ENCODE measurements at regions not wholly inside any gene's neighbourhood (a gene's known extent, or its start where the extent isn't known, plus 50 kb on each side); places are given as distances from the start of the nearest gene placed in this dataset.

DNA sequence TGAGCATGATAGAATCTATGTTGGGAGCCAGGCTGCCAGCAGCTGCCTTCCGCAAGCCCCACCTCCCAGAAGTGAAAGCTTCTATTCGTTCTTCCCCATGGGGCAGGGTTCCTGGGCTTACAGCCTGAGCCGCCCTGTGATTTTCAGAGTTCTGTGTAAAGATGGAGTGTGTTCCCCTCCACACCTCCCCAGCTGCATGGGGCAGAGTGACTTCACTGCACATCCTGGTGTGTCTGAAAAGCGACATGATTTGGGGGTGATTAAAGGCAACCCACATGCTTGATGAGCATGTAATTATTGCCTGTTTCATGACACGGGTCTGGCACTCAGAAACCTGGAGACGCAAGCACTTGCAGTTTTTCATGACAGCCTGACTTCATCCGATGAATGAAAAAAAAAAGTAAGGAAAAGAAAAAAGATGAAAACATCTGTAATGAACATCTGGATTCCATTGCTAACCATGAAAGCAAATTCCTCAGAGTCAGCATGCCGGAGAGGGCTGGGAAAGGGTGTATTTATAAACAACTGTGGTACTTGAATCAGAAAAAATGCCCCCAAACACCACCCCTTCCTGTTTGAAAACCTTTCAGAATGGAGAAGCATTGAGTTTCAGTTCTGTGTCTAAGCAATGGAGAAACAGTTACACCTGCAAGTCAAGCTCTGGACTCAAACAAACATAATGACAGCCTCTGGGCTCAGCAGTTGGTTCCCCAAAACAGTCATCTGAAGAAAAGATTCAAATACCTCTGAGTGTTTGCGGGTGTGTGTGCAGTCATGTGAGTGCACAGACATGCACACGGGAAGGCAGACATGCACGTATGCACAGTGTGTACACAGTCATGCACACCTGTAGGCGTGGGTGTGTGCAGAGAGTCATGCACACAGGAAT is 266.0 kb downstream of the ENGASE start:
- DNase-seq, result no peak

DNA sequence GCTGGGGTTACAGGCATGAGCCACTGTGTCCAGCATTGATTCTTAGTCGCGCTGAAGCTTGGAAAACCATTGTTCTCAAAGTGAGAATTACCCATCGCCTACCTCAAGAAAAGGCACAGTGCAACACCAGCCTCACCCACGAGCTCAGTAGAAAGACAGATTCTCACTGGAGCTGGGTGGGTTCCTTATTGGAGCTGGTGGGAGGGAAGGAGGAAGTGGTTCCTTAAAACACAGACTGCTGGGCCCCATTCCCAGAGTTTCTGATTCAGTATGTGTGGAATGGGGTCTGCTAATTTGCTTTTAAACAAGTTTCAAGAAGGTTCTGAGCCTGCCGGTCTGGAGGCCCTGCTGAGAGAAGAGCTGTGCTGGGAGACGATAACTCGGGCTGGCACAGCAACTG is 264.7 kb downstream of the ENGASE start:
- no peak for DNase-seq

DNA sequence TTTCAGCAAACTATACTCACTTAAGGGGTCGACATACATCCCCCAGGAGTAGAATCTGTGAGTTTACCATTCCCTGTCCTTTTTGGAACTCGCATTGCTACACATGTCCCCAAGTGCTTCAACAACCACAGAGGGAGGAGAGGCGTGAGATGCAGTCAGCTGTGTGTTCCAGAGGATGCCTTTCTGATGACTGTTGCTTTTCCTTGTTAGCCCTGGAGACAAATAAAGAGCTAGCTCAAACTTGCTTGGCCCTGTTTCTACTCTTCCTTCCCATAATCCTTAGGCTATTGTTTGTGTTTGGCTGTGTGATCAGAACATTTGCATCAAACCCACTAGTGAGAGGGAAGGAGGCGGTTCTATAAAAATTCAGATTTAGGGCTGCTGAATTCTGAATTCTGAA is 264.0 kb downstream of the ENGASE start:
- no peak for DNase-seq

DNA sequence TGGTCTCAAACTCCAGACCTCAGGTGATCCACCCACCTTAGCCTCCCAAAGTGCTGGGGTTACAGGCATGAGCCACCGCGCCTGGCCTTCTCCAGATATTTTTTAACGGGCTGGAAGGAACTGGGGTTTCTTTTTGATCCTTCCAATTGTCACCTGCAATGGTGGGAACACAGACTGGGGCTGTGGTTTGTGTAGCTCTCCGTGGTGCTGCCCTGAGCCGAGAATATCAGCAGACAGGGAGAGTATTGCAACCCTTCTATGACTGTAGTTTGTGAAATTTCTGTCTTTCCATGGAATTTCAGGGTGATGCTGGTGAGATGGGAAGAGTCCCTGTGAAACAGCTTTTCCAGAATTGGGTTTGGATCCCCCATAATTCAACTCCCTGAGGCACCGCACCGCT is 263.5 kb downstream of the ENGASE start:
- no peak for DNase-seq

DNA sequence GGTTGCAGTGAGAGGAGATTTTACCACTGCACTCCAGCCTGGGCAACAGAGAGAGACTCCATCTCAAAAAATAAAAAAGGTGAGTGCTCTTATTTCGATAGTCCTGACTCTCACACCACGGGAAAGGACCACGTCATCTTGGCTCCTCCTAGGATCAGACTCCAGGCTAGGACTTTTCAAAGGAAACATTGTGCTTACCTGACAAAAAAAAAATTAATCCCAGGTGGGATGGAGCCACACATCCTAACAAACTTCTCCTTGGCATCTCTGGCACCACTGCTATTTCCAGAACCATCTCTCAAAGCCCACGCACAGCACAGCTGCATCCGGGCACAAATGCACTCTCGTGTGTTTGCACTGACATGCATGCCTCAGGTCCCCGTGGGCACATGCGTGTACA is 262.4 kb downstream of the ENGASE start:
- DNase-seq, result no peak

DNA sequence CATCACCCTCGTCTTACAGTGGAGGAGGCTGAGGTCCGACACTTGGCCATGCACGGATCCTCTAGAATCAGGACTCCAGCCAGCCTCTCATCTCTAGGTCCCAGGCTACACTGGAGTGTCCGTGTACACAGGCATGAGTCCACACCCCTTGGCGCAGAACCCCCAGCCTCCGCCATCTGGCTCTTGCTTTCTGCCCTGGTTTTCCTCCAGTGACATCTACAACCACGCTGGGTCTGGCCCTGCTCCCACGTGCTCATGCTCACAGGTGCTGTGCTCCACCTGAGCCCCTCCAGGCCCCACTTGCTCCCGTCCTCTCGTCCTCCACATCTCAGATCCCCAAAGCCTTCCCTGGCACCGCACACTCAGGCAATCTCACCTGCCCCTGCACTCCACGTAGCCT is 260.8 kb downstream of the ENGASE start:
- DNase-seq, result no peak

DNA sequence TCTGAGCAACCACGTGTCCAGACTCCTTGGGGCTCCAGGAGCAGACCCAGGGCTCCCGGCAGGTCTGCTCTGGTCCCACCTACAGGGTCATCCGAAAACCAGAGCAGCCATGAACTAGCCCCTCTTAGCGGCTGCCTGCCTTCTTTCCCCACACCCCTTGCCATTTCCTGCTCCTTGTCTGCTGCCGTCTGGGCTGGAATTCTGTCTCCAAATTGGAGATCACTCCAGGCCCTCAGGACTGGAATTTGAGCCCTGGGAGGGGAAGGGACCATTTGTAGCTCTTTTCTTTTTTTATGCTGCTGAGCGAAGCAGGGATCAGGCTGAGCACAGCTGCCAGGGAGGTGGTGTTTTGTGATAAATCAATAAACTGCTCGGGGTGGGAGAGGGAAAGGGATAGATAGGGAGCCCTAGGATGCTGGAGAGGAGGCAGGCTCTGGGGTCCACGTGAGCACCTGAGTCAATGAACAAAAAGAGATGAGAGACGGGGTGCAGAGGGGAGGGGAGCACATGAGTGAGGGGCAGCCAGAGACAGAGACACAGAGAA is 257.5 kb downstream of the ENGASE start:
- DNase-seq, result peak; percentile 50

DNA sequence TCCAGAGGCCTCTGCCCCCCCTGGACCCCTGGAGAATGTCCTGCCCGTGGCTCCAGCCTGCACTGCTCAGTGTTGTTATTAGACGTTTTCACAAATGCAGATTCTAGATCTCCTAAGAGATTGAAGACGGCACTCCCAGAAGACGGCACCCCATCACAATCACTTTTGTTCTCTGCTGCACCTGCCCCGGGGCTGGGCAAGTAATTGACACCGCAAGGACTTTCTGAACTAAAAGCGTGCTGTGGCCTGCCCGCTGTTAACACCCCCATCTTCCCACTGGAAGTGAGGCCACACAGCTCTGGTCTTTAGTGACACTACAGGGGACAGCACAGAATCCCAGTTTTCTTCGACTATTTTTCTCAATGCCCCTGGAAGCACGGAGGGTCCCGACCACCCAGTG is 256.9 kb downstream of the ENGASE start:
- DNase-seq, result peak; percentile 15

DNA sequence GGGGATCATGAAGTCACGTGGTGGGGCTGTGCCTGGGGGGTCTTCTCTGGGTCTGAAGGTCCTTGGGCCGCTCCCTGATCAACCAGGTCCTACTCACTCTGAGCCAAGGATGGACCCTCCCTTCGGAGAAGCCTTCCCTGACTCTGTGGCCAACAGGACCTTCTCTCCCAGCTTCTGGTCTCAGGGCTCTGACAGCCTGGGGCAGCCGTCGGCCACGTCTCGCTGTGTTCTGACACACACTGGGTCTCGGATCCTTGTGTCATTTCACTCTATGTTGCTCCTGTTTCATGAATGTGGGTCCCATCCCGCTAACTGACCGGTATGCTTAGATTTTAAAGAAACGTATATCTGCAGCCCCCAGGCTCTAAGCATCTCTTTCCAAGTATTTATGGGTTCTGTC is 256.1 kb downstream of the ENGASE start:
- no peak for DNase-seq

DNA sequence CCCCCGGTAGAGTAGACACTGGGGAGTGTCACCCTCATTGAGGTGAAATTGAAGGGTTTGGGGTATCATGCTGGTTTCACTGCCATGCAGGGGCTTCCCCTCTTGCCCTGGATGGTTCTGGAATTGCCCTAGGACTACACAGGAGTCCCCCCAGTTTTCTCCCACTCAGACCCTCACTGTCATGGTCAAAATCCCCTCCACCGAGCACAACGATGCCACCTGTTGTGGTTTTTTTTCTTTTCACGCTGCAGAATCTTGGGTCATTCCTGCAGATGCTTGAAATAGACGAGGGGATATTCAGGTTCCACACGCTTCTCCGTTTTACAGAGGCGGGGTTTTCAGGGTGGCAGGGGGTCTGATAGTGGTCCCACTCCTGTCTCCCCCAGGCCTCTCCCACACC is 255.6 kb downstream of the ENGASE start:
- DNase-seq, result no peak

DNA sequence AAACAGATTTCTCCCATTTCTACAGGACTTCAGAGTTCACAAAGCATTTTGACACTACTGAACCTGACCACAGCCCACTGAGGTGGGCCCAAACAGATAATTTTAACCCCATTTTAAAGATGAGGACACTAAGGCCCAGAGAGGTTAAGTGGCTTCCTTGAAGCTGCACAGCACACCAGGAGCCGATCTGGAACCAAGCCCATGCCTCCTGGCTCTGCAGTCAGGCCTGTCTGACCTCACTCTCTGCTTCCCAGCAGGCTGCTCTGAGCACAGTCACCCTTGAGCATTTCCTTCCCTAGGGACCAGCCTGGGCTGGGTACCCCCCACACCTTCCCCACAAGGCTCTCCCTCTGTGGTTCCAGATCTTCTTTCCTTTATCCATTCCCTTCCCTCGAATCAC is 252.2 kb downstream of the ENGASE start:
- no peak for DNase-seq

DNA sequence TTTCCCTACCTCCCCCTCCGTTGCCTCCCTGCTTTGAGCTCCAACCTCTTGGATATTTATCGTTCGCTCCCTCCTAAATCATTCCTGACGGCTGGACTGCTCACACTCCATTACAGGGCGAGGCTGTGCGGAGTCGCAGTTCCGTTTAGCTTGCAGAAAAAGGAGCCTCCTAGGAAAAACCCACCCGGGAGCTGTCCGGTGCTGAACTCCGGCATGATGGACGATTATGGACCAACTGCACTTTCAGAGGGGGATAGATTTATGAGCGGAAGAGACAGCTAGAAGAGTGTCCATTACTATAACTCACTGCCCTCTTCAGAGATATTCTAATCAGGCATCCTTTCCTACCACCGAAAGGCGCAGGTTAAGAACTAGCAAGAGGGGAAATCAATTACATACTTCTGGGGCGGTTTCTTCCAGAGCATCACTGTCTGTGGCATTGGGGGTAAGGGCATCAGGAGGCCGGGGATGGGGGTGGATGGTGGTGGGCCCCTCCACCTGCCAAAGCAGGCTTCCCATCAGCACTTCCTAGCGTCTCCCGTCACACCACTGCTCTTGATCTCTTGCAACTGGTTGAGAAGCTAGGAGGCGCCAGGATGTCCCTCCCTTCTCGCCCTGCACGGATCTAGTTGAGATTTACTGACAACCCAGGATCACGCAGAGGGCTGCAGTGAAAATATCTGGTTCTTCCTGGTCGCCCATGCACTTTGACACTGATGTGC is 251.2 kb downstream of the ENGASE start:
- DNase-seq, result no peak

DNA sequence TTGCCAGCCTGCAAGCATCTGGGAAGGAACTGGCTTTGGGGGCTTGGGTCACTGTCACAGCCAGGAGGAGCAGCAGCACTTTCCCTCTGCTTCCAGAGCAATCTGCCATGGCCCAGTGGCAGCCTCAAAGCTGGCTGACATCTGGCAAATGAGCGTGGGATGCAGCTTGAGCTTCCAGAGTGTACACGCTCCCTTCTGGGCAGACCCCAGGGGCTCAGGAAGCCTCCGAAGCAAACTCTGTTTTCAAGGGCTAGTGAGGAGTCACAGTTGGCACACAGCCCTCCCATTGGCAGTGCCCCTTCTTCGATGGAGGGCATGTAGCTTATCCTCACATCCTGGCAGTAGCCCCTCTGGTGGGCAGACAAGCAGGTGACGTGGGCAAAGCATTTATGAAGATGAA is 249.6 kb downstream of the ENGASE start:
- DNase-seq, result no peak

DNA sequence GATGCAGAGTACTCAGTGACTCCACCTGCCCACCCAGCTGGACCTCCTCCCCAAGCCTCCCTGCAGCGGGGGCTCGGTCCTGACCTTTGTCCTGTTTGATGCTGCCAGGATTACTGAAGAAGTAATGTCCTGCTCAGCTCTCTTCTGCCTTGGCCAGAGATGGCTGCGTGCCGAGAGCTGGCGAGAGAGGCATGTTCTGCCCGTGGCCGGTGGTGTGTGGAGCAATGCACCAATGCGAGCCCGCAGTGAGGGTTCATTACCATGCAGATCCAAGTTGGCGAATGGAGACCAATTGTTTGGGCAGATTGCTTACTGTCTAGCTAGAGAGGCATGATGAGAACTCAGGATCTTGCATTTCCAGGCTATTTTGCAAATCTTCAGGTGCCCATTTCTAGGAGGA is 248.9 kb downstream of the ENGASE start:
- DNase-seq, result no peak

DNA sequence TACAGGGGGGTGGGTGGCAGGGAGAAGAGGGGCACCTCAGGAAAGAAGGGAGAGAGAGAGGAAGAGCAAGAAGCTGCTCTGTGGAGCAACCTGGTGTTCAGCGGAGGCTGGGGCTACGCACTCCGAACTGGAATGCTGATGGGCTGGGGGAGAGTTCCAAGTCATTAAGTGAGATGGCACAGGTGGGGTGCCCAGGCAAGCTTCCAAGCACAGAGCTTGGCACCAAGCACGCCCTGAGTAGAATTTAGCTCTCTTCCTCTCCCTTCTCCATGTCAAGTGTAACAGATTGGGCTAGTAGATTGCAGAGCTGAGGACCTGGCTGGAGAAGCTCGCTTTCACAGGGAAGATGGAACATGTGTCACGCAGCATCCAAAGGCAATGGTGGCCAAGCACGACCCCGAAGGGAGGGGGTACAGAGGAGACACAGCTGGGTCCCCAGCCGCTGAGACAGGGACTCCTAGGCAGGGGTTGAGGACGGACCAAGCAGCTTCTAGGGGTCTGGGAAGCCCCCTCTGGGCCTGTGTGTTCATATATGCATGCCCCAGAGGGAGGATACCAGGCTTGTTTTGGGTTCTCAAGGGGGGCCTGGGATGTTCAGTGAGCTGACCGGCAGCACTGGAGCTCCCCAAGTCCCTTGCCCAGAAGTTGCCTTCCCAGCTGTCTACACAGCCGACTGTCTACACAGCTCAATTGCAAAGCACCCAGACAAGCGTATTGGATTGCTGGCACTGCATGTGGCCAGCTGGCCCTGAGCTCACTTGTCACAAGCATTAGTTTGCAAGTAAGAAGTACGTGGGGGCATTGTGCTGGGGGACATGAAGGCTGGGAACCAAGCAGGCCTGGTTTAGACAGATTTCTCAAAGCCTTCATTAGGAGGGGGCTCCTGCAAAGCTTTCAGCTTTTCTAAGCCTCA is 247.8 kb downstream of the ENGASE start:
- DNase-seq, result no peak

DNA sequence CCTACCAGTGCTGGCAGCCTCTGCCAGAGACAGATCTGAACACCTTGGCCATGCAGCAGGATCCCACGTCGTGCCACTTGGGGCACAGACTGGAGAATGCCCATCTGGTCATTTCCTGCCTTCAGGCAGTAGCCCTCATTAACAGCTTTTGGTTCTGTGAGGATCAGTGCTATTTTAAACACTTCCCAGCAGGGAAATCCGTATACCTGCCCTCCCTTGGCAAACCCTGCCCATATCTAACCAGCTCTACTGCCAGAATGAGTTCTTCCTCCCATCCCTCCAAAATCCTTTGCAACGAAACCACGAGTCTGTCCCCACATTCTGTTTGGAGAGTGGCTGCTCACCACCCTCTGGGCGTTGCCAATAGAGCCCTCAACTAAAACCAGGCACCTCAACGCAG is 245.7 kb downstream of the ENGASE start:
- DNase-seq, result no peak

DNA sequence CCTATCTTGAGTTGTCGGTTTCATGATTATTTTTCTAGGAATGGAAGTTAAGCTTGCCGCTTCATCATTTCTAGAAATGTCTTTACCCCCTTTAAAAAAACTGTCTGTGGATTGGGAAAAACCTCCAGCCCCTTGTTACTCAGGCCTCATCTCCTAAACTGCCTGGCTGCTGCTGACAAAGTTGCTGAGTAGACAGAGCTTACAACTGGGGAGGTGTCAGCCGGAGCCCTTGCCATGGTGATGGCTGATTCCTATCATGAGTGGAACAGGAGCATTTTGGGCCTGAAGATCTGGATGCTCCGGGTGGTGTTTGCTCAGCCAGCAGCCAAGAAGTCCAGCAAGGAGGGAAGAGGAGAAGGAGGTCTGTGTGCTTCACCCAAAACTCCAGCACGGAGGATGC is 243.3 kb downstream of the ENGASE start:
- no peak for DNase-seq

DNA sequence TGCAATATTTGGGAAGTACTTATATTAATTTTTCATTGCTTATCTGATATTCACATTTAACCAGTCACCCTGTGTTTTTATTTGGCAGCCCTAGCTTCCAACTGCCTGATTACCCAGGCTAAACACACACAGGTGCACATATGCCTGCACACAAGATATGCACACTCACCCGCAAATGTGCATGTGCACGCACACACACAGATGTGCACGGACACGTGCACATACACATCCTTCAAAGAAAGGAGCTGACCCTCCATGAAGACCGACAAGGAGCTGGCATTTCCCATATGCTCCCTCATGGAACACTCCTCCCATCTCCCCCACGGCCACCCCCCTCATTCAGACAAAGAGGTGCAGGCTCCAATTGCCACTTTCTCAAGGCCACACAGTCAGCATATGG is 242.2 kb downstream of the ENGASE start:
- DNase-seq, result no peak

DNA sequence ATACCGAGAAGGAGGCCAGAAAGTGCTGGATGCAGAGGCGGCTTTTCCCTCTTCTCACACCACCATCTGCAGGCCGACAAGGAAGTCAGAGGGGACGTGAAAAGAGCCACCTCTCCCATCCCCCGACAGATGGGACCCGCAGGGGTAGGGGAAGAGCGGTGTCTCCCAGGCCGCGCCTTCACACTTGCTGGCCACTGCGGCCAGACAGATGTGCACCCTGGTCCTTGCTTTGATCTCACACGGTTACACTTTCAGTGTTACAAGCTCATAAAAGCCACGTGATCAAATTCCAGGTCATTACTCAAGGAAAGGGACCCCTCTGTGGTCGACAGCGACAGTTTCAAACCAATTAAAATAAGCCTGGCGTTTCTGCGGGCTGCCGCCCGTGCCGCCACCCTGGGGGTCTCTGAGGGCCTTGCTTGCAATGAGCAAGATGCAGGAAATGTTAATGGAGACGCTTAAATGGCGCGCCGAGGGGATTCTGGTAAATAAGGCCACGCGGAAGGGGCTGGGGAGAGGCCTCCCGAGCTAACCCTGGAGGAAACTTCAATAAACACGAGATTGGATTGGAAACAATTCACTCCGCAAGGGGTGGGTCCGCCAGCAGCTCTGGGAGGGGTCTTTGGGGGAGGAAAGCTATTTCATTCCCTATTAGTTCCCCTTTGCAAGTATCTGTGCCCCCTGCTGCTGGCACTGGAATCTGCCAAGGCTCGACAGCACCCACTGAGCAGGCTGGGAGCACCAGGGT is 240.9 kb downstream of the ENGASE start:
- no peak for DNase-seq

DNA sequence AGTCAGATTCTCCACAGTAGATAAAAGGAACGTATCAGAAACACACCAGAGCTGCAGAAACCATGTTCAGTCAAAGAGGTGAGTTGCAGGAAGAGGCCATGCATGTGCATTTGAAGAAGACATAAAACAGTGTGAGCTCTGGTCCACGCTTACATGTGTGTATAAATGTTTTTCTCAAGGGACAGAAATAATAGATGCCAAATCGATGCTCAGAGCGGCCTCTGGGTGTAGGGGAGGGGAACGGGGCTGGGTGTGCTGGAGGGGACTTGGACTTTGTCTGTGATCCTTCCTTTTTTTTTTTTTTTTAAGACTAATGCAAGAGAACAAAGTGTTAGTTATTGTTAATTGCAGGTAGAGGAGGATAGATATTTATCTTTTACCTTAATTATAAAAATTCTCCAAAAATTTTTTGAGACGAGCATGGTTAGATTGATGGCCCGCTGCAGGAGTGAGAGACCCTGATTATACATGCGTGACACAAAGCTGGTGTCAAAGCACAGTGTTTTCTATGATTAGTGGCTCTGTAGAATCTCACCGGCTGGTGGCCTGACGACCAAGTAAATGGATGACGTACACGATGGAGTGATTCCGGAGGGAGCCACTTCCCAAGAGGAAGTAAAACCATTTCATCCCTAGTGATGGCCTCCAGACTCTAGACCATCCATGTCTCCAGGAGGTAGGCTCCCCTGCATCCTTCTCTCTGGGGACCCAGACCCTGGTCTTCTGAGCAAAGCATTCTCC is 240.2 kb downstream of the ENGASE start:
- no peak for DNase-seq

DNA sequence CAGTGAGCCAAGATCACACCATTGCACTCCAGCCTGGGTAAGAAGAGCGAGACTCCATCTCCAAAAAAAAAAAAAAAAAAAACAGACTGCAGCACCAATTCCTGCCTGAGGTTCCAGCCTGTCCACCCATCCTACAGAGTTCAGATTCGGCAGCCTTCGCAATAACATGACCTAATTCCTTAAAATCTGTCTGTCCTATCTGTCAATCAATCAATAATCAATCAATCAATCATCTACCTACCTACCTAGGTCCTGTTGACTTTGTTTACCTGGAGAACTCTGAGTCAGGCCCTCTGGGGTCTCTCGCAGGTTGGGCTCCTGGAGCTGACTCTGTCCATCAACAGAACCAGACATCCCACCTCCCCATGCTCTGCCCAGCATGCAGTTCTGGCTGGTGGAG is 236.7 kb downstream of the ENGASE start:
- DNase-seq, result no peak

All from NCI-H345 (cell line).